Tibial artery (tissue), 4 donors: ENCODE measurements at regions not wholly inside any gene's neighbourhood (a gene's known extent, or its start where the extent isn't known, plus 50 kb on each side); places are given as distances from the start of the nearest gene placed in this dataset.

Experiments
- DNase-seq, 2 donors: peaks; one replicate each; pipeline ENCODE4 v3.0.0-alpha.2; 2019
- H3K27ac ChIP-seq, 2 donors: fragments of 200-600 bp; sonication (generic) in 1 of 2; 1 replicate in 1 of 2; 2 replicates in 1 of 2; pipeline ENCODE4 v1.5.1; 2018 to 2019; ENCODE audit warnings: mild to moderate bottlenecking in 1 of 2
- H3K27me3 ChIP-seq, 2 donors: fragments of 200-600 bp; sonication (generic) in 1 of 2; one replicate each; pipeline versions ENCODE4 v1.5.1 to v1.6.0; 2016 to 2019
- H3K36me3 ChIP-seq, 3 donors: fragments of 200-600 bp; sonication (generic) in 2 of 3; one replicate each; pipeline ENCODE4 v1.5.1; 2016 to 2019; ENCODE audit warnings: mild to moderate bottlenecking in 2 of 3
- H3K4me1 ChIP-seq, 4 donors: fragments of 200-600 bp; sonication (generic) in 2 of 4; 1 replicate in 3 of 4; 2 replicates in 1 of 4; pipeline ENCODE4 v1.5.1; 2016 to 2019
- H3K4me3 ChIP-seq, 2 donors: fragments of 200-600 bp; sonication (generic) in 1 of 2; 1 replicate in 1 of 2; 2 replicates in 1 of 2; pipeline ENCODE4 v1.5.1; 2018 to 2019; ENCODE audit warnings: mild to moderate bottlenecking in 2 of 2
- H3K9me3 ChIP-seq, 3 donors: fragments of 200-600 bp; sonication (generic) in 1 of 3; one replicate each; pipeline ENCODE4 v1.5.1; 2016 to 2019
- intact Hi-C: fragments of 100-400 bp; cut with DNase I; formaldehyde crosslinking; loops from one replicate; pipeline ENCODE4 v1.15.0; 2023; ENCODE audit warnings: low total_unique reads
- TF ChIP-seq, protein P1 (sequence below), 2 experiments: fragments of 200-600 bp in 1 of 2; fragments of 450-650 bp in 1 of 2; IDR thresholded peaks; one replicate each; pipeline ENCODE4 v1.5.1; 2017 to 2019; ENCODE audit warnings: antibody characterized with exemption in 2 of 2, mild to moderate bottlenecking in 1 of 2, moderate library complexity in 1 of 2

DNA sequence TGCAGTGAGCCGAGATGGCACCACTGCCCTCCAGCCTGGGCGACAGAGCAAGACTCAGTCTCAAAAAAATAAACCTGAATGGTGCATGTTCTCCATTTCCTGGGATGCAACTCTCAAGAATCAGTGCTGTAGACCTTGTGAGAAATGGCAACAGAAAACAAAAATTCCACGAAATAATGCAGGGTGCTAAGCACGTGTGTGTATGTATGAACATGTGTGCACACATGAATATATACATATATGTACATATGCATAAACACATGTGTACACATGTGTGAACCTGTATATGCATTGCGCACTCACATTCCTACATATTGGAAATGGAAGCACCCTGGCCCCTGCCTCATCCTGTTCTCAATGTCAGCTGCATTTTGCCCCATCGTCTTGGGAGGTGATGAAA is 548.5 kb downstream of the TCERG1L start:
- intact Hi-C loops = no loop called here
- Histone ChIP-seq H3K36me3 (no peaks in the 10 kb centered on the region), H3K9me3 (peaks cover 0 to 20% (median 9%) of the 10 kb centered on the region in 3 donors), H3K27ac (no peak overlapping the region), H3K4me3 (no peak overlapping the region), H3K27me3 (no peaks in the 10 kb centered on the region), H3K4me1 (no peaks in the 10 kb centered on the region)
- peak in 1 of 2 donors; percentile 12 for DNase-seq
- TF ChIP-seq, protein P1, sequence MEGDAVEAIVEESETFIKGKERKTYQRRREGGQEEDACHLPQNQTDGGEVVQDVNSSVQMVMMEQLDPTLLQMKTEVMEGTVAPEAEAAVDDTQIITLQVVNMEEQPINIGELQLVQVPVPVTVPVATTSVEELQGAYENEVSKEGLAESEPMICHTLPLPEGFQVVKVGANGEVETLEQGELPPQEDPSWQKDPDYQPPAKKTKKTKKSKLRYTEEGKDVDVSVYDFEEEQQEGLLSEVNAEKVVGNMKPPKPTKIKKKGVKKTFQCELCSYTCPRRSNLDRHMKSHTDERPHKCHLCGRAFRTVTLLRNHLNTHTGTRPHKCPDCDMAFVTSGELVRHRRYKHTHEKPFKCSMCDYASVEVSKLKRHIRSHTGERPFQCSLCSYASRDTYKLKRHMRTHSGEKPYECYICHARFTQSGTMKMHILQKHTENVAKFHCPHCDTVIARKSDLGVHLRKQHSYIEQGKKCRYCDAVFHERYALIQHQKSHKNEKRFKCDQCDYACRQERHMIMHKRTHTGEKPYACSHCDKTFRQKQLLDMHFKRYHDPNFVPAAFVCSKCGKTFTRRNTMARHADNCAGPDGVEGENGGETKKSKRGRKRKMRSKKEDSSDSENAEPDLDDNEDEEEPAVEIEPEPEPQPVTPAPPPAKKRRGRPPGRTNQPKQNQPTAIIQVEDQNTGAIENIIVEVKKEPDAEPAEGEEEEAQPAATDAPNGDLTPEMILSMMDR (IDR thresholded peaks at IDR 0.05) = no peak

DNA sequence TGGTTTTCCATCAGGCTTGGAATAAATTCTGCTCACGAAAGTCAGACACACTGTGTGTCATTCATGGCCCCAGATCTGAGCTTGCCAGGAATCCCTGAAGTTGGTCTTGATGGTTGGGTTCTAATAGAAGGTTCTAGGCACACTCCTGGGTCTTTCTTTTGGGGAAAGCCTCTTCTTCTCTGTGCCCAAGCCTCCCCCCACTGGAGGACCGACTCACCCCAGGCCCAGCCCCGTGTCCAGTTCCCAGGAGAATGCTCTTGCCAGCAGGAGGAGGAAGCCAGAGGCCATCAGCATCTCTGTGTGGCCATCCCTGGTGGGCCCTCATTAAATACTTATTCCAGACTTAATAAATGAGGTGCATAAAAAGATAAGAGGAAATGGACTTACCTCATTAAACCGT is 548.0 kb downstream of the TCERG1L start:
- no peaks in the 10 kb centered on the region for H3K36me3 ChIP-seq
- H3K27ac ChIP-seq = no peak overlapping the region
- intact Hi-C loops = no loop called here
- no peaks in the 10 kb centered on the region for H3K27me3 ChIP-seq
- TF ChIP-seq, protein P1 (IDR thresholded peaks at IDR 0.05) = no peak
- no peaks in the 10 kb centered on the region for H3K4me1 ChIP-seq
- H3K4me3 ChIP-seq = no peak overlapping the region
- peaks cover 0 to 24% (median 9%) of the 10 kb centered on the region in 3 donors for H3K9me3 ChIP-seq
- peak in 1 of 2 donors; percentile 38 for DNase-seq

- no peak overlapping the region for H3K27ac ChIP-seq
- H3K27me3 ChIP-seq = no peaks in the 10 kb centered on the region
- peaks cover 0 to 30% (median 9%) of the 10 kb centered on the region in 3 donors for H3K9me3 ChIP-seq
- TF ChIP-seq, protein P1 (IDR thresholded peaks at IDR 0.05) = no peak
- H3K36me3 ChIP-seq = no peaks in the 10 kb centered on the region
- intact Hi-C loops = no loop called here
- no peak overlapping the region for H3K4me3 ChIP-seq
- no peaks in the 10 kb centered on the region for H3K4me1 ChIP-seq
- peak in 1 of 2 donors; percentile 48 for DNase-seq
These were observed 546.9 kb downstream of the TCERG1L start for GRCh38 chr10:130764651-130765050.

GRCh38 chr10:130766071-130766470 is 545.5 kb downstream of the TCERG1L start:
- Histone ChIP-seq H3K9me3 (peaks cover 0 to 30% (median 9%) of the 10 kb centered on the region in 3 donors), H3K4me3 (no peak overlapping the region), H3K27me3 (no peaks in the 10 kb centered on the region), H3K4me1 (no peaks in the 10 kb centered on the region), H3K36me3 (no peaks in the 10 kb centered on the region), H3K27ac (no peak overlapping the region)
- DNase-seq = peak in 1 of 2 donors; percentile 42
- TF ChIP-seq, protein P1 (IDR thresholded peaks at IDR 0.05) = no peak
- intact Hi-C loops = no loop called here

GRCh38 chr10:130767116-130767730 is 544.3 kb downstream of the TCERG1L start:
- intact Hi-C loops = no loop called here
- TF ChIP-seq, protein P1 (IDR thresholded peaks at IDR 0.05) = no peak
- DNase-seq = peak in 1 of 2 donors; percentile 45
- no peak overlapping the region for H3K4me3 ChIP-seq
- no peaks in the 10 kb centered on the region for H3K36me3 ChIP-seq
- no peaks in the 10 kb centered on the region for H3K4me1 ChIP-seq
- H3K27ac ChIP-seq = no peak overlapping the region
- H3K9me3 ChIP-seq = peaks cover 0 to 30% (median 9%) of the 10 kb centered on the region in 3 donors
- no peaks in the 10 kb centered on the region for H3K27me3 ChIP-seq
